ENCODE measurements at regions not wholly inside any gene's neighbourhood (a gene's known extent, or its start where the extent isn't known, plus 50 kb on each side); places are given as distances from the start of the nearest gene placed in this dataset.

GRCh38 chr10:111999915-112000302 is 183.7 kb downstream of the GPAM start:
- ChIA-PET SMC1A (ENCODE audit: uncharacterized antibody, unreplicated experiment) (no interaction called here), POLR2A (no interaction called here), RAD21 (ENCODE audit: unreplicated experiment) (no interaction called here), CTCF (no interaction called here)
- Histone ChIP-seq H3K9me3 (replicated peaks; ENCODE audit: control insufficient read depth, insufficient read depth, low read length) (no peaks in the 10 kb centered on the region), H3K9ac (ENCODE audit: control insufficient read depth, insufficient read depth, low read length) (no peak overlapping the region), H3K36me3 (ENCODE audit: control insufficient read depth in 2 of 2, insufficient read depth in 2 of 2, low read length in 1 of 2) (no peaks in the 10 kb centered on the region), H3K27ac (ENCODE audit: control insufficient read depth, insufficient read depth) (no peak overlapping the region), H2AFZ (ENCODE audit: control insufficient read depth, low read depth, low read length) (no peak overlapping the region), H4K20me1 (ENCODE audit: control insufficient read depth, insufficient read depth) (no peaks in the 10 kb centered on the region), H3K4me1 (ENCODE audit: control insufficient read depth, insufficient read depth, low read length) (no peaks in the 10 kb centered on the region), H3K79me2 (ENCODE audit: control insufficient read depth, insufficient read depth, low read length) (no peaks in the 10 kb centered on the region), H3K27me3 (replicated peaks in 1 of 2; ENCODE audit: control insufficient read depth in 2 of 2, insufficient read depth in 2 of 2, low read length in 1 of 2) (no peaks in the 10 kb centered on the region), H3K4me2 (ENCODE audit: control insufficient read depth, insufficient read depth) (no peak overlapping the region), H3K4me3 (no peak overlapping the region)
- in situ Hi-C loops (cut with MboI) (no loop called here), intact Hi-C loops (cut with micrococcal nuclease; ENCODE audit: unreplicated experiment) (no loop called here)
- DNase-seq (ENCODE audit: low read depth, low spot score) (no peak), ATAC-seq (no peak), FAIRE-seq (no peak)
- 0% methylated on average over 3 of the region's 3 CpGs for WGBS (ENCODE audit: insufficient coverage, insufficient replicate concordance, low lambda C conversion rate, missing lambda C conversion rate)
- TF ChIP-seq IRF4 (IDR thresholded peaks at IDR 0.05; ENCODE audit: low read depth, low read length) (no peak), NRF1 (conservative IDR thresholded peaks at IDR 0.05; ENCODE audit: low read depth, low read length) (no peak), SP1 (IDR thresholded peaks at IDR 0.05; ENCODE audit: low read depth, low read length) (no peak), POU2F2 (IDR thresholded peaks at IDR 0.05; ENCODE audit: borderline replicate concordance, low read depth, low read length) (no peak), CTCF (IDR thresholded peaks at IDR 0.05 in 2 of 3, conservative IDR thresholded peaks at IDR 0.05 in 1 of 3; ENCODE audit: control insufficient read depth in 2 of 3, extremely low read depth in 1 of 3, insufficient read depth in 1 of 3, low read depth in 3 of 3, low read length in 3 of 3) (no peak), SUPT20H (IDR thresholded peaks at IDR 0.05; ENCODE audit: borderline replicate concordance, control insufficient read depth, low read depth, low read length) (no peak), BACH1 (IDR thresholded peaks at IDR 0.05; ENCODE audit: borderline replicate concordance) (no peak), IKZF2 (IDR thresholded peaks at IDR 0.05) (no peak), SIN3A (IDR thresholded peaks at IDR 0.05; ENCODE audit: low read depth, low read length) (no peak), NFYA (IDR thresholded peaks at IDR 0.05; ENCODE audit: borderline replicate concordance, low read depth, low read length) (no peak), ZBTB40 (IDR thresholded peaks at IDR 0.05; ENCODE audit: borderline replicate concordance) (no peak), BRCA1 (IDR thresholded peaks at IDR 0.05; ENCODE audit: low read depth, low read length) (no peak)
- no TSS peak for BruUV-seq (replicated peaks)
